Limb (tissue), 2 donors: ENCODE measurements at regions not wholly inside any gene's neighbourhood (a gene's known extent, or its start where the extent isn't known, plus 50 kb on each side); places are given as distances from the start of the nearest gene placed in this dataset.
A peak's percentile ranks its signal among the peaks of the same experiment; 100 is the strongest.
"Not testable (repeated sequence)": the region's sequence is repeated elsewhere in the genome, so short reads cannot be mapped to it uniquely, and the experiment has no call there.

Source experiments
- DNase-seq, 2 donors: peaks; one replicate each; pipeline ENCODE4 v3.0.0-alpha.2; 2016; ENCODE audit errors: extremely low spot score in 2 of 2

- DNase-seq: no peak
Measured at GRCh38 chr7:110442381-110442837, 648.5 kb upstream of the LRRN3 start.

GRCh38 chr7:110446658-110447057 is 644.3 kb upstream of the LRRN3 start:
- DNase-seq: no peak

- DNase-seq: no peak
Measured at GRCh38 chr7:110448918-110449317, 642.0 kb upstream of the LRRN3 start.

- no peak for DNase-seq
Measured at GRCh38 chr7:110454713-110455112, 636.2 kb upstream of the LRRN3 start.

GRCh38 chr7:110461621-110462020 is 629.3 kb upstream of the LRRN3 start:
- no peak for DNase-seq

GRCh38 chr7:110470420-110470819 is 620.5 kb upstream of the LRRN3 start:
- no peak for DNase-seq

GRCh38 chr7:110472419-110472818 is 618.5 kb upstream of the LRRN3 start:
- DNase-seq: not testable (repeated sequence)

GRCh38 chr7:110480964-110481363 is 610.0 kb upstream of the LRRN3 start:
- no peak for DNase-seq

- no peak for DNase-seq
Measured at GRCh38 chr7:110483553-110483952, 607.4 kb upstream of the LRRN3 start.

GRCh38 chr7:110484356-110484755 is 606.6 kb upstream of the LRRN3 start:
- DNase-seq: no peak

- DNase-seq: no peak
Measured at GRCh38 chr7:110486549-110486948, 604.4 kb upstream of the LRRN3 start.

- no peak for DNase-seq
Measured at GRCh38 chr7:110502888-110503465, 588.0 kb upstream of the LRRN3 start.

GRCh38 chr7:110507369-110507768 is 583.6 kb upstream of the LRRN3 start:
- DNase-seq: no peak

GRCh38 chr7:110507832-110508231 is 583.1 kb upstream of the LRRN3 start:
- DNase-seq: no peak

GRCh38 chr7:110514975-110515551 is 575.9 kb upstream of the LRRN3 start:
- DNase-seq: not testable (repeated sequence)

GRCh38 chr7:110519851-110520250 is 571.1 kb upstream of the LRRN3 start:
- no peak for DNase-seq

GRCh38 chr7:110521357-110521911 is 569.5 kb upstream of the LRRN3 start:
- no peak for DNase-seq

- peak in 1 of 2 donors; percentile 3 for DNase-seq
Measured at GRCh38 chr7:110522061-110522760, 568.7 kb upstream of the LRRN3 start.

GRCh38 chr7:110522761-110523200 is 568.1 kb upstream of the LRRN3 start:
- peak in 1 of 2 donors; percentile 30 for DNase-seq

- no peak for DNase-seq
Measured at GRCh38 chr7:110529175-110529574, 561.8 kb upstream of the LRRN3 start.

GRCh38 chr7:110531186-110531585 is 559.7 kb upstream of the LRRN3 start:
- no peak for DNase-seq

GRCh38 chr7:110534241-110534931 is 556.5 kb upstream of the LRRN3 start:
- no peak for DNase-seq
